ENCODE measurements at regions not wholly inside any gene's neighbourhood (a gene's known extent, or its start where the extent isn't known, plus 50 kb on each side); places are given as distances from the start of the nearest gene placed in this dataset.
"Not testable (repeated sequence)": the region's sequence is repeated elsewhere in the genome, so short reads cannot be mapped to it uniquely, and the experiment has no call there.

- no peaks in the 10 kb centered on the region for H3K4me1 ChIP-seq (ENCODE audit: control insufficient read depth in 2 of 2, insufficient read depth in 2 of 2, low read length in 2 of 2)
- no peak overlapping the region for H3K27ac ChIP-seq (ENCODE audit: low read length in 2 of 2)
- H3K9ac ChIP-seq (ENCODE audit: low read length): no peak overlapping the region
- H2AFZ ChIP-seq (ENCODE audit: insufficient read depth, low read depth, low read length, poor library complexity, severe bottlenecking): no peak overlapping the region
- ATAC-seq (ENCODE audit: low read depth) (no peak), DNase-seq (no peak)
- no peak overlapping the region for H3K4me2 ChIP-seq (replicated peaks; ENCODE audit: low read depth, low read length, poor library complexity, severe bottlenecking)
- H3K36me3 ChIP-seq (replicated peaks in 1 of 2; ENCODE audit: control extremely low read depth in 1 of 2, control insufficient read depth in 1 of 2, extremely low read depth in 1 of 2, insufficient read depth in 2 of 2, low read length in 1 of 2): no peaks in the 10 kb centered on the region
- intact Hi-C loops (cut with micrococcal nuclease): no loop called here
- H3K9me3 ChIP-seq (ENCODE audit: control extremely low read depth in 1 of 3, control insufficient read depth in 2 of 3, insufficient read depth in 1 of 3, low read length in 2 of 3): no peaks in the 10 kb centered on the region
- 100% methylated on average over 1 of the region's 1 CpG for WGBS (ENCODE audit: insufficient coverage)
- no peaks in the 10 kb centered on the region for H3K79me2 ChIP-seq (ENCODE audit: control insufficient read depth, insufficient read depth, low read length)
- ChIA-PET POLR2A (no interaction called here), CTCF (no interaction called here)
- Mint-ChIP-seq H3K4me1 (no peaks in the 10 kb centered on the region), H3K27me3 (no peaks in the 10 kb centered on the region), H3K4me3 (no peak overlapping the region), H3K9me3 (ENCODE audit: insufficient read depth) (no peaks in the 10 kb centered on the region), H3K27ac (no peak overlapping the region)
- TF ChIP-seq, protein P1, sequence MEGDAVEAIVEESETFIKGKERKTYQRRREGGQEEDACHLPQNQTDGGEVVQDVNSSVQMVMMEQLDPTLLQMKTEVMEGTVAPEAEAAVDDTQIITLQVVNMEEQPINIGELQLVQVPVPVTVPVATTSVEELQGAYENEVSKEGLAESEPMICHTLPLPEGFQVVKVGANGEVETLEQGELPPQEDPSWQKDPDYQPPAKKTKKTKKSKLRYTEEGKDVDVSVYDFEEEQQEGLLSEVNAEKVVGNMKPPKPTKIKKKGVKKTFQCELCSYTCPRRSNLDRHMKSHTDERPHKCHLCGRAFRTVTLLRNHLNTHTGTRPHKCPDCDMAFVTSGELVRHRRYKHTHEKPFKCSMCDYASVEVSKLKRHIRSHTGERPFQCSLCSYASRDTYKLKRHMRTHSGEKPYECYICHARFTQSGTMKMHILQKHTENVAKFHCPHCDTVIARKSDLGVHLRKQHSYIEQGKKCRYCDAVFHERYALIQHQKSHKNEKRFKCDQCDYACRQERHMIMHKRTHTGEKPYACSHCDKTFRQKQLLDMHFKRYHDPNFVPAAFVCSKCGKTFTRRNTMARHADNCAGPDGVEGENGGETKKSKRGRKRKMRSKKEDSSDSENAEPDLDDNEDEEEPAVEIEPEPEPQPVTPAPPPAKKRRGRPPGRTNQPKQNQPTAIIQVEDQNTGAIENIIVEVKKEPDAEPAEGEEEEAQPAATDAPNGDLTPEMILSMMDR (IDR thresholded peaks at IDR 0.05): no peak
- no peak for TF ChIP-seq EZH2 (IDR thresholded peaks at IDR 0.05; ENCODE audit: borderline replicate concordance, insufficient read depth, low read depth, low read length, poor library complexity, severe bottlenecking)
- no peaks in the 10 kb centered on the region for H3K27me3 ChIP-seq (replicated peaks in 1 of 4; ENCODE audit: control extremely low read depth in 1 of 4, control insufficient read depth in 3 of 4, insufficient read depth in 4 of 4, low read length in 3 of 4)
- H4K20me1 ChIP-seq (ENCODE audit: control insufficient read depth, insufficient read depth, low read length, poor library complexity, severe bottlenecking): no peaks in the 10 kb centered on the region
- no peak overlapping the region for H3K4me3 ChIP-seq (ENCODE audit: control extremely low read depth in 1 of 5, extremely low read depth in 1 of 5, insufficient read depth in 1 of 5, low read depth in 2 of 5, low read length in 4 of 5)
These were observed 211.4 kb upstream of the SMLR1 start for GRCh38 chr6:130615816-130616215.

DNA sequence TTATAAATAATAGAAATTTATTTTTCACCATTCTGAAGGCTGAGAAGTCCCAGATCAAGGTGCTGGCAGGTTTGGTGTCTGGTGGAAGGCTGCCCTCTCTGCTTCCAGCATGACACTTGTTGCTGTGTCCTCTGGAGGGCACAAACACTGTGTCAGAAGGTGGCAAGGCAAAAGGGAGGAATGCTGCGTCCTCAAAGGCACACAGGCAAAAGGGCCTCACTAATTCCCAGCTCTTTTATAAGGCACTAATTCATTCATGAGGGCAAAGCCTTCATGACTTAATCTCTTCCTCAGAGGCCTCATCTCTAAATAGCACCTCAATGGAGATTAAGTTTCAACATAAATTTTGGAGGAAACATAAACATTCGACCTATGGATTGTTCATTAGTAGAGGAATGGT lies 209.5 kb upstream of the SMLR1 start:
- no peak for TF ChIP-seq EZH2 (IDR thresholded peaks at IDR 0.05; ENCODE audit: borderline replicate concordance, insufficient read depth, low read depth, low read length, poor library complexity, severe bottlenecking)
- TF ChIP-seq, protein P1 (IDR thresholded peaks at IDR 0.05): no peak
- H3K4me3 ChIP-seq (ENCODE audit: control extremely low read depth in 1 of 5, extremely low read depth in 1 of 5, insufficient read depth in 1 of 5, low read depth in 2 of 5, low read length in 4 of 5): no peak overlapping the region
- intact Hi-C loops (cut with micrococcal nuclease): no loop called here
- Mint-ChIP-seq H3K27me3 (no peaks in the 10 kb centered on the region), H3K27ac (no peak overlapping the region), H3K4me3 (no peak overlapping the region), H3K9me3 (ENCODE audit: insufficient read depth) (no peaks in the 10 kb centered on the region), H3K4me1 (no peaks in the 10 kb centered on the region)
- no peak overlapping the region for H3K4me2 ChIP-seq (replicated peaks; ENCODE audit: low read depth, low read length, poor library complexity, severe bottlenecking)
- H3K36me3 ChIP-seq (replicated peaks in 1 of 2; ENCODE audit: control extremely low read depth in 1 of 2, control insufficient read depth in 1 of 2, extremely low read depth in 1 of 2, insufficient read depth in 2 of 2, low read length in 1 of 2): no peaks in the 10 kb centered on the region
- H3K27ac ChIP-seq (ENCODE audit: low read length in 2 of 2): no peak overlapping the region
- H2AFZ ChIP-seq (ENCODE audit: insufficient read depth, low read depth, low read length, poor library complexity, severe bottlenecking): no peak overlapping the region
- DNase-seq (no peak), ATAC-seq (ENCODE audit: low read depth) (no peak)
- H3K79me2 ChIP-seq (ENCODE audit: control insufficient read depth, insufficient read depth, low read length): no peaks in the 10 kb centered on the region
- POLR2A ChIA-PET: no interaction called here
- no peaks in the 10 kb centered on the region for H3K4me1 ChIP-seq (ENCODE audit: control insufficient read depth in 2 of 2, insufficient read depth in 2 of 2, low read length in 2 of 2)
- no peak overlapping the region for H3K9ac ChIP-seq (ENCODE audit: low read length)
- 80% methylated on average over 1 of the region's 2 CpGs for WGBS (ENCODE audit: insufficient coverage)
- no peaks in the 10 kb centered on the region for H3K27me3 ChIP-seq (replicated peaks in 1 of 4; ENCODE audit: control extremely low read depth in 1 of 4, control insufficient read depth in 3 of 4, insufficient read depth in 4 of 4, low read length in 3 of 4)
- CTCF ChIA-PET: no interaction called here
- H3K9me3 ChIP-seq (ENCODE audit: control extremely low read depth in 1 of 3, control insufficient read depth in 2 of 3, insufficient read depth in 1 of 3, low read length in 2 of 3): no peaks in the 10 kb centered on the region
- no peaks in the 10 kb centered on the region for H4K20me1 ChIP-seq (ENCODE audit: control insufficient read depth, insufficient read depth, low read length, poor library complexity, severe bottlenecking)

DNA sequence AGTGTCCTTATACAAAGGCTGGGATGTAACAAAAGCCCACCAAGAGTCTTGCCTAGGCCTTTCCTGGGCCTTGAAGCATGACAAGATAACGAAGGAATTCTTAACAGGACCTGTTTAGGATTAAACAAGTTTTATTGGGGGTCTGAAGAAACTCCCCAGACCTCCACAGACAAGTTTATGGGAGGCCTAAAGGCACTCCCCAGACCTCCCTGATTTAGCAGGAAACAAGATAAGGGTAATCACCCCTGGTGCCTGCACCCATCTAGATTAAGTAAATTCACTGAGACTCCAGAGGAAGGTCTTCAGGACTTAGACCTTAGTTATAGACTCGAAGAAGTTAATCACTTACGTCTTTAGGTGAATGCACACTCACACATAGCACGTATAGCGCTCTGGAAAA lies 208.4 kb upstream of the SMLR1 start:
- POLR2A ChIA-PET; intact Hi-C loops (cut with micrococcal nuclease); H2AFZ ChIP-seq (ENCODE audit: insufficient read depth, low read depth, low read length, poor library complexity, severe bottlenecking); H3K36me3 ChIP-seq (replicated peaks in 1 of 2; ENCODE audit: control extremely low read depth in 1 of 2, control insufficient read depth in 1 of 2, extremely low read depth in 1 of 2, insufficient read depth in 2 of 2, low read length in 1 of 2); CTCF ChIA-PET; H3K9me3 ChIP-seq (ENCODE audit: control extremely low read depth in 1 of 3, control insufficient read depth in 2 of 3, insufficient read depth in 1 of 3, low read length in 2 of 3); H3K4me3 ChIP-seq (ENCODE audit: control extremely low read depth in 1 of 5, extremely low read depth in 1 of 5, insufficient read depth in 1 of 5, low read depth in 2 of 5, low read length in 4 of 5); ATAC-seq (ENCODE audit: low read depth); H3K9ac ChIP-seq (ENCODE audit: low read length); H3K27me3 ChIP-seq (replicated peaks in 1 of 4; ENCODE audit: control extremely low read depth in 1 of 4, control insufficient read depth in 3 of 4, insufficient read depth in 4 of 4, low read length in 3 of 4); H3K9me3 Mint-ChIP-seq (ENCODE audit: insufficient read depth); H3K4me3 Mint-ChIP-seq; H3K4me1 Mint-ChIP-seq; DNase-seq; H3K79me2 ChIP-seq (ENCODE audit: control insufficient read depth, insufficient read depth, low read length); H3K4me2 ChIP-seq (replicated peaks; ENCODE audit: low read depth, low read length, poor library complexity, severe bottlenecking); H3K27ac Mint-ChIP-seq; H4K20me1 ChIP-seq (ENCODE audit: control insufficient read depth, insufficient read depth, low read length, poor library complexity, severe bottlenecking); H3K27me3 Mint-ChIP-seq; H3K27ac ChIP-seq (ENCODE audit: low read length in 2 of 2); H3K4me1 ChIP-seq (ENCODE audit: control insufficient read depth in 2 of 2, insufficient read depth in 2 of 2, low read length in 2 of 2): not testable (repeated sequence)
- 100% methylated on average over 3 of the region's 5 CpGs for WGBS (ENCODE audit: insufficient coverage)
